Adipocyte (in vitro differentiated cells): ENCODE measurements at regions not wholly inside any gene's neighbourhood (a gene's known extent, or its start where the extent isn't known, plus 50 kb on each side); places are given as distances from the start of the nearest gene placed in this dataset.
A peak's percentile ranks its signal among the peaks of the same experiment; 100 is the strongest.

Source experiments
- DNase-seq: peaks from one replicate; pipeline ENCODE4 v3.0.0-alpha.2; 2015; ENCODE audit warnings: low read depth
- H3K27me3 ChIP-seq: replicated peaks from 2 replicates; pipeline ENCODE4 v1.7.0; 2013; ENCODE audit warnings: mild to moderate bottlenecking, low read length, moderate library complexity; ENCODE audit not compliant: control insufficient read depth, insufficient read depth
- H3K36me3 ChIP-seq: 2 replicates; pipeline ENCODE4 v1.7.0; 2013; ENCODE audit warnings: low read length, mild to moderate bottlenecking, moderate library complexity; ENCODE audit not compliant: control insufficient read depth, insufficient read depth, severe bottlenecking
- H3K4me1 ChIP-seq: 2 replicates; pipeline ENCODE4 v1.7.0; 2013; ENCODE audit warnings: mild to moderate bottlenecking, low read length, moderate library complexity; ENCODE audit not compliant: control insufficient read depth, insufficient read depth
- H3K4me3 ChIP-seq: 2 replicates; pipeline ENCODE4 v1.7.0; 2013; ENCODE audit warnings: mild to moderate bottlenecking, low read length, moderate library complexity
- H3K9ac ChIP-seq: 2 replicates; pipeline ENCODE4 v1.7.0; 2013; ENCODE audit warnings: mild to moderate bottlenecking, low read length, moderate library complexity
- H3K9me3 ChIP-seq: 2 replicates; pipeline ENCODE4 v1.7.0; 2013; ENCODE audit warnings: mild to moderate bottlenecking, low read length, moderate library complexity; ENCODE audit not compliant: control insufficient read depth

DNA sequence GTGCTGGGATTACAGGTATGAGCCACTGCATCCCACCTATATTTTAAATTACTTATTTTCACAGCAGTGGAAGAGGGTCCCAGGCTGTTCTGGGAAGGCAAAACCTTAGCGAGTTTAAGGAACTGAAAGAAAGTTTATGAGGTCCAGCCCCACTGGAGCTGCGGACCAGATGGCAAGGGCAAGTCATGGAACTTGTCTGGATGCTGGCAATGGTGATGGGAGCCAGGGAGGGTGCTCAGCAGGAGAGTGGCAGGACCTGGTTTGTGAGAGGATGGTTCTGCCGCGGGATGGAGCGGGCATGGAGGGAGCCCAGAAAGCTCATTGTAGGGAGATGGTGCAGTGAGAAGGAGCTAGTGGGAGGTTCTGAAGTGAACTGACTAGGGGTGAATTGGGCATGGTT is 50.6 kb upstream of the SLC45A1 start:
- H3K4me3 ChIP-seq = no peak overlapping the region
- DNase-seq = no peak
- no peak overlapping the region for H3K9ac ChIP-seq
- no peaks in the 10 kb centered on the region for H3K4me1 ChIP-seq
- no peaks in the 10 kb centered on the region for H3K27me3 ChIP-seq
- no peaks in the 10 kb centered on the region for H3K9me3 ChIP-seq
- no peaks in the 10 kb centered on the region for H3K36me3 ChIP-seq

- DNase-seq = no peak
- no peaks in the 10 kb centered on the region for H3K27me3 ChIP-seq
- no peaks in the 10 kb centered on the region for H3K4me1 ChIP-seq
- H3K4me3 ChIP-seq = no peak overlapping the region
- no peaks in the 10 kb centered on the region for H3K9me3 ChIP-seq
- no peak overlapping the region for H3K9ac ChIP-seq
- H3K36me3 ChIP-seq = no peaks in the 10 kb centered on the region
Observed at GRCh38 chr1:8266436-8267165, 51.3 kb upstream of the SLC45A1 start.

- H3K36me3 ChIP-seq = no peaks in the 10 kb centered on the region
- DNase-seq = no peak
- H3K4me3 ChIP-seq = no peak overlapping the region
- peaks cover 13% of the 10 kb centered on the region for H3K4me1 ChIP-seq
- H3K27me3 ChIP-seq = no peaks in the 10 kb centered on the region
- no peaks in the 10 kb centered on the region for H3K9me3 ChIP-seq
- no peak overlapping the region for H3K9ac ChIP-seq
Observed at GRCh38 chr1:8263791-8264190, 54.1 kb upstream of the SLC45A1 start.

GRCh38 chr1:8261398-8261762 is 56.5 kb upstream of the SLC45A1 start:
- Histone ChIP-seq H3K9me3 (no peaks in the 10 kb centered on the region), H3K27me3 (peaks cover 6% of the 10 kb centered on the region), H3K4me3 (no peak overlapping the region), H3K9ac (no peak overlapping the region), H3K36me3 (no peaks in the 10 kb centered on the region), H3K4me1 (peaks cover 15% of the 10 kb centered on the region)
- DNase-seq = no peak

DNA sequence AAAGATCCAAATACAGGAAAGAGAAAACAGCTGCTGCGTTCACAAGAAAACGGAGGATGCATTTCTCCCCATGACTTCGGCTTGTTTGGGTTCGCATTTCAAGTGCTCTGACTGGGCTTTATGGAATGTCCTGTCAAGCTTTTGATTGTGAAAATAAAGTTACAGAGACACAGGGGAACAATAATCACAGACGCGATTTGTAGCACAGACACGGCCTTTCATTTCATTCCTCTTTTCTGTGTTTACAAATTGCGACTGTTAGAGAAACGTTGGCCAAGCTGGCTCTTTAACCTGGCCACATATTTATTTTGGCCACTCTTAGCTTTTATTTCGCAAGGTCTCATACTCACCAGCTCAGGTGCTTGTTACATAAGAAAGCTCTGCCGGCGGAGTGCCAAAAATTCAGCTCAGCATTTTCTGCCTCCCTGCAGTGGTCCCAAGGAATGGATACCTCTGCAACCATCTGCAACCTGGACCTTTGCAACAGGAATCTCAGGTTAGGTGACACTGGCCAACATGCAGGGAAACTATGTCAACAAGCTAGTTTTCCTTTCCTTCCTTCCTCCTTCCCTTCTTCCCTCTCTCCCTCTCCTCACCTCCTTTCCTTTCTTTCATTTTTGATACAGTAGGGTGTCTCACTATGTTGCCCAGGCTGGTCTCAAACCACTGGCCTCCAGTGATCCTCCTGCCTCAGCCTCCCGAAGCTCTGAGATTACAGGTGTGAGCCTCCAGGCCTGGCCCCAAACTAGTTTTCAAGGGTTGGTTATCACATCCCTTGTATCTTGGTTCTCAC is 58.2 kb upstream of the SLC45A1 start:
- H3K9ac ChIP-seq = peak overlapping the region; percentile 32
- DNase-seq = peak; percentile 83
- no peaks in the 10 kb centered on the region for H3K36me3 ChIP-seq
- H3K4me3 ChIP-seq = peak overlapping the region; percentile 54
- no peaks in the 10 kb centered on the region for H3K9me3 ChIP-seq
- H3K27me3 ChIP-seq = peaks cover 6% of the 10 kb centered on the region
- H3K4me1 ChIP-seq = peaks cover 15% of the 10 kb centered on the region

DNA sequence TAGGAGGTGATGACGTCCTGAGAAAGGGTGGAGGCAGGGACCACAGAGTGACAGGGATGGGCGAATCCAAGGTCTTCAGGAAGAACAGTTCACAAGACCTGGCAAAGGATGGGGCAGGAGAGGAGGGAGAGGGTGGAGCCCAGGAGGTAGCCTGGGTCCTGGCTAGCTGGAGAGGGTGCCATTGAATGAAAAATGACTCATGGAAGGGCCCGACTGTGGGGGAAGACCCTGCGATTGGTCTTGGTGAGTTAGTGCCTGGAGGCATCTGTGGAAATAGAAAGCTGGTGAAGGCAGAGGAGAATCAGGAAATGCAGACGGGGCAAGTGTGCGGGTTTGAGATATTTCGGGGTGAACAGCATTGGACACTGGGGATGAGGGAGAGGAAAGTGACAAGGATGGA is 60.3 kb upstream of the SLC45A1 start:
- no peak overlapping the region for H3K9ac ChIP-seq
- H3K27me3 ChIP-seq = peaks cover 6% of the 10 kb centered on the region
- no peaks in the 10 kb centered on the region for H3K36me3 ChIP-seq
- H3K4me3 ChIP-seq = no peak overlapping the region
- peaks cover 15% of the 10 kb centered on the region for H3K4me1 ChIP-seq
- no peaks in the 10 kb centered on the region for H3K9me3 ChIP-seq
- DNase-seq = no peak

GRCh38 chr1:8256321-8256720 is 61.6 kb upstream of the SLC45A1 start:
- H3K9ac ChIP-seq = no peak overlapping the region
- no peak overlapping the region for H3K4me3 ChIP-seq
- H3K9me3 ChIP-seq = no peaks in the 10 kb centered on the region
- peaks cover 6% of the 10 kb centered on the region for H3K27me3 ChIP-seq
- no peak for DNase-seq
- H3K36me3 ChIP-seq = no peaks in the 10 kb centered on the region
- H3K4me1 ChIP-seq = peaks cover 15% of the 10 kb centered on the region

DNA sequence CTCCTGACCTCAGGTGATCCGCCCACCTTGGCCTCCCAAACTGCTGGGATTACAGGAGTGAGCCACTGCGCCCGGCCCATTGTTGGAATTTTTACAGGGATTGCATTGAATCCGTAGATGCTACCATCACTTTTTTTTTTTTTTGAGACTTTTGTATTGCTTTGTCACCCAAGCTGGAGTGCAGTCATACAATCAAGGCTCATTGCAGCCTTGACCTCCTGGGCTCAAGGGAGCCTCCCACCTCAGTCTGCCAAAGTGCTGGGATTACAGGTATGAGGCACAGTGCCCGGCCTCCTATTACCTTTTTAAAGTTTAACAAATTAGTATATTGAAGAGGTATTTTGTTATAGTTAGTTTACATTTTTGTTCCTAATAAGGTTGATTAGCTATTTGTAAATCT is 62.2 kb upstream of the SLC45A1 start:
- peaks cover 6% of the 10 kb centered on the region for H3K27me3 ChIP-seq
- no peak for DNase-seq
- H3K4me1 ChIP-seq = peaks cover 15% of the 10 kb centered on the region
- no peak overlapping the region for H3K9ac ChIP-seq
- no peaks in the 10 kb centered on the region for H3K9me3 ChIP-seq
- no peak overlapping the region for H3K4me3 ChIP-seq
- no peaks in the 10 kb centered on the region for H3K36me3 ChIP-seq

DNA sequence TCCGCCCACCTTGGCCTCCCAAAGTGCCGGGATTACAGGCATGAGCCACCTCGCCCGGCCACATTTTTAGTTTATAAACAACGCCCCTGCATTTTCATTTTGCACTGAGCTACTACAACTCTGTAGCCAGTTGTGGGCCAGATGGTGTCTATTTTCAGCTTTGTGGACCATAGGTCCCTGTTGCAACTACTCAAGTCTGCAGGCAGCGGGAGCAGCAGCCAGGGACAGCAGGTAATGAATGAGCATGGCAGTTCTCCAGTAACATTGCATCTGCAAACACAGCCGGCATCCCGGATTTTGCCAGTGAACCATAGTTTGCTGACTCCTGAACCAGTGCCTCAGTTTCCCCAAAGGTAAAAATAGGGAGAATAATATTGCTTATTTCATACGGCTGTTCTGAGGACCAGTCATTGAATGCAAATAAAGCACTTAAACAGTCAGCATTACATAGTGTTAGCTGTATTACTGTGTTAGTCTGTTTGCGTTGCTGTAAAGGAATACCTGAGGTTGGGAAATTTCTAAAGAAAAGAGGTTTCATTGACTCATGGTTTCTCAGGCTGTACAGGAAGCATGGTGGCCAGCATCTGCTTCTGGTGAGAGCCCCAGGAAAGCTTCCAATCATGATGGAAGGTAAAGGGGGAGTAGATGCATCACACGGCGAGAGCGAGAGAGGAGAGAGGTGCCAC is 65.5 kb upstream of the SLC45A1 start:
- Histone ChIP-seq H3K9ac (no peak overlapping the region), H3K27me3 (peaks cover 5% of the 10 kb centered on the region), H3K4me3 (no peak overlapping the region), H3K4me1 (no peaks in the 10 kb centered on the region), H3K36me3 (no peaks in the 10 kb centered on the region), H3K9me3 (no peaks in the 10 kb centered on the region)
- DNase-seq = no peak

DNA sequence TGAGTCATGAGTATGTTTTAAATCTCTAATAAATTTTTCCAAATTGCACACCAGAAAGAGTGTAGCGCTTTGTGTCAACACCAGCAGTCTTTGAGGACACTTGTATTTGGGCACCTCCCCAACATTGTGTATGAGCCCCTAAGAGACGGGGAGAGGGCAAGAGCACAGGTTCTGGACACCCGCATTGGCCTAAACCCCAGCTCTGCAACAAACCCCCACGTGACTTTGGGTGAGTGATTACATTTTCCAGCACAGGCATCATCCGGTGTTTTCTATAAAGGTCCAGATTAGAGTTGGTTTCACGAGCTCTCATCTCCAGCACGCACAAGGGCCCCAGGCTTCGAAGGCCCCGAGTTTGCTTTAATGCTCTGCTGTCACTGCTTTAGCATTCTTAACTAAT is 66.3 kb upstream of the SLC45A1 start:
- H3K9ac ChIP-seq = no peak overlapping the region
- no peak overlapping the region for H3K4me3 ChIP-seq
- no peak for DNase-seq
- H3K36me3 ChIP-seq = no peaks in the 10 kb centered on the region
- H3K9me3 ChIP-seq = no peaks in the 10 kb centered on the region
- H3K4me1 ChIP-seq = no peaks in the 10 kb centered on the region
- H3K27me3 ChIP-seq = no peaks in the 10 kb centered on the region

GRCh38 chr1:8249838-8250237 is 68.1 kb upstream of the SLC45A1 start:
- DNase-seq = no peak
- Histone ChIP-seq H3K36me3 (no peaks in the 10 kb centered on the region), H3K9me3 (no peaks in the 10 kb centered on the region), H3K4me1 (no peaks in the 10 kb centered on the region), H3K4me3 (no peak overlapping the region), H3K9ac (no peak overlapping the region), H3K27me3 (no peaks in the 10 kb centered on the region)
